ENCODE measurements at regions not wholly inside any gene's neighbourhood (a gene's known extent, or its start where the extent isn't known, plus 50 kb on each side); places are given as distances from the start of the nearest gene placed in this dataset.
A peak's percentile ranks its signal among the peaks of the same experiment; 100 is the strongest.

DNA sequence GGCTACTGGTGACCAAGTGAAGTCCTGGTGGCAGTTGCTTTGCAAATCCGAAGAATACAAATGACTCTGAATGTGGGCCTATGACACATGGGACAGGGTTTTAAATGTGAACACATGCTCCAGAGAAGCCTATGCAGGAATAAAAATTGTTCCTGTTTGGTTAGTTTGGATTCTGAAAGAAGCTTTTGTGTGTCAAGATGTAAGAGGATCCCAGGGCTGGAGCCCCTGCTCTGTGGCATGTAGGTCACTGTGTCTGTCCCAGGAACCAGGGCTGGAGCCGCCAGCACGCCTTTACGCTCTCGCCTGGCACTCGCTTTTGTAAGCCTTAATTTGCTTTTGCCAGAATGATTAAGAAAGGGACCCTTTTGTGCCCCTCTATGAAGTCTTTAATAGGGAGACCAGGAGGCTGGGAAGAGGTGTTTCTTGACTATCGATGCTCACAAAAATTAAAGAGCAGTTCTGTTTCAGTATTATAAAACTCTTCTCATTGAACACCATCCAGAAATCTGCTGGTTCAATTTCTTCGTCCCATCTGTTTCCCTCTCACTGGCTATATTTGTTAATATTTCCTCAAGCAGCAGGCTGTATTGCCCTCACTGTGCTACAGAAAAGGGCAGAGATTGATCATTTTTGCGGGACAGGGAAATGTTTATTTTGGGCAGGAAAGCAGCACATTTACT, 532.7 kb upstream of the POU3F3 start:
- no peak for DNase-seq
- no peak for ATAC-seq

DNA sequence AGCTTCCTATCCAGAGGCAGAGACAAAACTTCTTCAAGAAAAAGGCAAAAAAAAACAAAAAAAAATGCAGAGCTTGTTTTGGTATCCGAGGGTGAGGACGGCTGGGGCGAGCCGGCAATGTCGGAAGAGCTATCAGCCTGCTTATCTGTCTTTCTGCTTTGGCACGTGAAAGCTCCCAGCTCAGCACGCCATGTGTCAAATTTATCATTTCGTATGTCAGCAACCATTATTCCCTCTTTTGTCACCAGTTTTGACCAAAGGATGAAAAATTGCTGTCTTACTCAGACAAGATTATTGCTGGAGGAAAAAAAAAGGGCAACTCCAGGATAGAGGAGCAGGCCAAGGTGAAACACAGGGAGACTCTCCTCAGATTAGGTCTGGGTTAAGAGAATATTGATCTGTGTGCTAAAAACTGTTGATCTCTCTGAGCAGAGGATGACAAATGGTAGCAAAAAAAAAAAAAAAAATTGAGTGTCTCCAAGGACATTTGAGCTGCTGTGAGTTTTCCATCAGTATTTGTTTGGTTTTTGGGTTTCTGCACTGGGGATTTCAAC, 532.0 kb upstream of the POU3F3 start:
- ATAC-seq: no peak
- DNase-seq: no peak

DNA sequence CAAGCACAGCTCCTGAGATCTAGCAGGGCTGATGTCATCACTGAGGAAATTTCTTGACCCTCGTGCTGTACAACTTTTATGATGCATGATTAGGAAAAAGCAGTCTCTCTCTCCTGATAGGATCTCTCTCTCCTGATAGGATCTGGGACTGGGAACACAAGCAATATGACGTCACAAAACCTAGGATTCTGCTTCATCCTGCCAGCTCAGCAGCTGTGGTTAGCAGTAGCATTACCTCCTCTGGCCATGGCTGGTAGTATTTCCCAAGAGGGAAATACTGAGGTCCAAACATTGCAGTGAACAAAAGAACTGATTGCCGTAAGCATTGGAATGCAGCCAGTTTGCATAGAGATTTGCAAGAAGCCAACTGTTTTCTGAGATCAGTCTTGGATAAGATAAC, 521.2 kb upstream of the POU3F3 start:
- no peak for ATAC-seq
- no peak for DNase-seq

DNA sequence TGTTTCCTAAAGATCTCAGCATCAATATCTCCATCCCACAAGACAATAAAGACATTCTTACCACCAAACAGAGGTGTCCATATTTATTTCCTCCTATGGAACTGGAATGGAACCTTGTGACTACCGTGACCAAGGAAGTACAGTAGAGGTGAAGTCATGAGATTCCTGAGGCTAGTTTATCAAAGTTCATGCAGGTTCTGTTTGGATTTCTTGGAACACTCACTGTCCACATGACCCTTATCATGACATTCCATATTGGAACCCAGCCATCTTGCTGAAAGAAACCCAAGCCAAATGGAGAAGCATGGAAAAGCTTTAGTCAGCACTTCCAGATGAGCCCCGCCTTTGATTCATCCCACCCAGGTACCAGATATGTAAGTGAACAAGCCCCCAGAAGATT, 516.0 kb upstream of the POU3F3 start:
- DNase-seq (no peak), ATAC-seq (no peak)

DNA sequence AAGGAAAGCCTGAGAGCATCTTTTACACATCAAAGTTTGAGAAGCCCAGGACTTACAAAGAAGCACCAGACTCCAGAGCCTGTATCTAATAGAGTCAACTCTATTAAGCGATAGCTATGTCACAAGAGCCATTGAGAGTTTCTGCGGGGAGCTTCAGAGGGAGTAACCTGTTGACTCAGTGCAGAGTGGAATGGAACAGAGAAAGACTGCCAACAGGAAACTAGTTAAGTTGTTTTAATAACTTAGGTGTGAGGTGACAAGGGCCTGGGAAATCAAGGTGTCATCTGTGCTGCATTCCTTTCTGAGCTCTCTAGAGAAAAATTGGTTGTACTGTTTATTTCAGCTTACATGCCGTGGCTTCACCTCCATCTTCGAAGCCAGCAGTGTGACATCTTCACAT, 513.8 kb upstream of the POU3F3 start:
- DNase-seq (no peak), ATAC-seq (no peak)

DNA sequence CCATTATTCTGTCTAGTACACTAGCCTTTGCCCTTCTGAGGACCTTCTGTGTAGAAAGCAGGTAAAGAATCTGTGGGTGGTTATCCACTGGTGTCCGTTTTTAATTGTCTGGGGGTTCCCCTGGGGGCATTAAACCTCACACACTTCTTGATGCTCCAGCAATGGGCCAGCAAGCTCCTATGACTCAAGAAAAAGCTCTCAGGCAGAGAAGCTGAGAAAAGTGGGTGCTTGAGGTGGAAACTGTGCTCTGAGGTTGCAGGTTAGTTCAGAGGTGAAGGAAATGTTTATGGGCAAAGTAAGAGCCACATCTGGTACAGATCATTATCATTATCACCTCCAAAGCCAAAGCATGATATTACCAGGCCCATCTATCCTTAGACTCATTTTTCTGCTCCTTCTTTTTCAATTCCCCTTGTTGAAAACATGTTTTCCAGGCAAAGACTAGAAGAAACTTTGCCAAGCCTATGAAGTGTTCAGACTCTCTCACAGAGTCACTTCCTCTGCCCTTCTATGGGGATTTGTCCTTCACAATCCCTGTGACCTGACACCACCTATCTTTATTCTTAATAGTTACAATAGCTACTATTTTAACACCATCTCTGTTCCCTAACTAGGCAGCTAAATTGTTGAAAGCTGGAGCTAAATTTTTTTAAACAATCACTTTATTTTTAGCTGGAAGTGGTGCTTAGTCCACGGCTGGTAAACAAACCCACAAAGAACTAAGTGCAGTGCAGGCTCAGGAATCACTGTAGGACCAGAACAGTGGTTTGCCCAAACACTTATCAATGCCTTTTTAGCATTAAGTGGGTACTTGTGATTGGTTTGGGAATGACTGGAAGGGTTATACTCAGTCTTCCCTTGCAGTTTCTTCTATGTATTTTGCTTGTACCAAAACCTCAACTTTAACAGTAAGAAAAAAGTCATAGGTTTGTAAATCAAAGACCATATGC, 512.8 kb upstream of the POU3F3 start:
- no peak for ATAC-seq

DNA sequence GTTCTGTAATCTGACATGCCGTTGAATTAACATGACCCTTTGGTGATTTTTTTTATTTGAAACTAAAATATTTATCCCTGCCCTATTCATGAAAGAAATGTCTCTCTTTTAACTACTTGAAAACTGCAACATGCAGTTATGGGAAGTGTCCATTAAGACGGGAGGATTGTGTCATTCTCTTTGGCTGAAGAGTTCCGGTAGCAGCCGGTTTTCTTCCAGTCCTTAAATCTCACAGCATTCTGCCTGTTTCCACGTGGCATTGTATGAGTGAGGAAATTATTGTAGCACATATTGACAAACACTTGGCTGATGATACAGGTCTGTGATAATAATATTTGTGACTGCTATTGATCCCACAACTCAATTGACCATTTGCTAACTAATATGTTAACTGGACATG, 509.6 kb upstream of the POU3F3 start:
- no peak for DNase-seq
- ATAC-seq: no peak

More for the DNA sequence above, 512.8 kb upstream of the POU3F3 start:
- DNase-seq: no peak

DNA sequence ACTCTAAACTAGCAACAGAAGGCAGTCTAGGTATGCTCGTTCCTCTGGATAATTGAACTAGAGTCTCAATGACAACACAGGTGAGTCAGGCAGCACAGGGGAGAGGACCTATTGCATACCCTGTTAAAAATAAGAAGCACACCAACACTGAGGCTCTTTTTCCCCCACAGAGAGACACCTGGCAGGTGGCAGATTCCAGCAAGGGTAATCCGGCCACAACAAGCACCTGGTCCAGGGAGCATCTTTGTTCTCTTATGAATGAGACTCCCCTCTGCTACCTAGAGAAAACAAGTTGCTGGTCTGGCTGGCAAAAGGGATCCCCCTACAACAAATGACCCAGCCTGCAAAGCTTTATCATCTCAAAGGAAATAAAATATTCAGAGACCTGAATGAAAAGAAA, 508.9 kb upstream of the POU3F3 start:
- DNase-seq (no peak), ATAC-seq (no peak)

DNA sequence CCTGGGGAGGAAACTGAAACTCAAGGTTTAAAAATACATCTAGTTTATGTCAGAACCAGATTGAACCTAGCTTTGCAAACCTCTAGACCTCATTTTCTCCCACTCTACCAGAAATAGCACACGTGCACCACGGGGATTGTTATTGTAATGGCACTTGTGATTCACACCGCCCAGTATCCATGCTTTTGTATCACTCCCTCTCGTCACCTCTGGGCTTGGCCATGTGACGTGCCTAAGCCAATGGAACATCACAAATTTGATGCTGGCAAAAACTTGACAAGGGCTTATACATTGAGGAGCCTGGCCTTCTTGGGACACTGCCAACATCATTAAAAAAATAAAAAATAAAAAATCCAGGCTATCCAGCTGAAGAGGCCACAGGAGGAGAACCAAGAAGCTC, 495.8 kb upstream of the POU3F3 start:
- no peak for ATAC-seq
- DNase-seq: no peak

DNA sequence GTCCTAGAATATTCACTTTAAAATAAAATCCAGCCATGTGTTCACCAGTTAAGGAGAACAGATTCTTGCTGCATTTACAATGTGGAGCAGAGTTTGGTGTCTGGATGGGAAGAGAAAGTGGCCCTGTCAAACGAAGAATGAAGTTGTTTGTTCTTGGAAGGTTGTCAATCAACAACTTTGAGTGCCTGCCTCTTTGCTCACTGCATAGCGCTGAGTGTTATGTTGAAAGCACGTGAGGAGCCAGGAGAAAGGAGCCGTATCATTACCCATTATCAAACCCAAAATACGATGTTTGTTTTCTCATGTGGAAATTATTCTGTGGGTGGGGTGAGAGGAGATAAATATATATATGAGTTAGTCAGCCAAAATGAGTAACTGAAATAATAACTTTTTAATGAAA, 492.5 kb upstream of the POU3F3 start:
- DNase-seq: no peak
- no peak for ATAC-seq

DNA sequence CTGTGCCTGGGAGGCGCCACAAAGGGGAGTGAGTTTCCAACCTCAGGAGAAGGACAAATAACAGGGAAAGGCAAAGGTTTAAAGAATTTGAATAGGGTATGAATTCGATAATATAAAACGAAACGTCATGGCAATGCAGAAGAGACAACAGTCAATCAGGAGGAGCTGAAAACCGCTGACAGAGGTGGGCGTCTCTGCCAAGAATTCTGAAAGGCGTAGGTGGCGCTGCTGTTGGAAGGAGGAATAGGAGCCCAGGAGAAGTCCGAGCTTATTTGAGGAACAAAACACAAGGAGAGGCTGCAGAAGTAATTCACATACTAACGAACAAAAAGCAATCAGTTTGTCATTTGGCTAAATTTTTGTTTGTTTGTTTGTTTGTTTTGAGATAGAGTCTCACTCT, 485.8 kb upstream of the POU3F3 start:
- ATAC-seq: no peak
- DNase-seq: no peak

DNA sequence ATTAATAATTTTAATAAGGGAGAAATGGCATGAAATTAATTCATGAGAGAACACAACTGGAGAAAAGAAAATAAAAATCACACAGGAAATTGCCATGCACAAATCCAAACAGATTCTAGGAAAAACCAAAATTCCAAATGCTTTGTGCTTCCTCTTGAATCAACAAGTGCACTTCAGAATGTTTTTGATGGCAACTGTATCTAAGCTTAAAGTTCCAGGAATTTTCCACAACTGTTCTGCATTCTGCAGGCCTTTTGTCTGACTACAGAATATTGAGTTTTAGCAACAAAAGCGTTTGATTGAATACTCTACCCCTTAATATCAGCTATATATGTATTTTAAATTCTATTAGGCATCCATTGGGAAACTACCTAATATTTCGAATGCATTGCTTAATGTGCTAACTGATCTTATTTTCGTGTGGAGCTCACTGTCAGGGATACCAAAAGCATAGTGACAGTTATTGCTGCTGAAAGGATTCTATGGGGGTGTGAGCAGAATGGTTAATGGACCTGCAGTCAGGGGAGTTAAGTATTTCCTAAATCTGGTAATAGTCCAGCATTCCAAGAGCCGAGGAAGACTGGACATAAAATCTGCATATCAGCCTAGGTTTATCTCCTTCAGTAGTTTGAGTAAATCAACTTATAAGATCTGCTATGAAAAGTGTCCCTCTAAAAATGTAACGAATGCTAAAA, 482.7 kb upstream of the POU3F3 start:
- ATAC-seq: no peak
- no peak for DNase-seq

DNA sequence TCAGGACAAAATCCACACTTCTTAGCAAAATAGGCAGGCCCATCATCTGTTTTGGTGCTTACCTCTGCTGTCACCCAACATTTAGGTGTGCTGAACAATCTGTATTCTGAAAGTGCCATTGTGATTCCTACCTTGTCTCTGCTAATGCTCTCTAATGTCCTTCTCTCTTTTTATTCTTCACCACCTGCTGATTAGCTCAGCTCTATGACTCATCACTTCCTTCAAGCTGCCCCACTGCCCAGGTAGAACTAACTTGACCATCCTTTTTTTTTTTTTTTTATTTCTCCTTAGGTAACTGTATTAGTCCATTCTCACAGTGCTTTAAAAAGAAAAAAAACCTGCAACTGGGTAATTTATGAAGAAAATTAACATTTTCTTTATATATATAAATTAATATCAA, 478.7 kb upstream of the POU3F3 start:
- ATAC-seq: no peak
- DNase-seq: no peak

DNA sequence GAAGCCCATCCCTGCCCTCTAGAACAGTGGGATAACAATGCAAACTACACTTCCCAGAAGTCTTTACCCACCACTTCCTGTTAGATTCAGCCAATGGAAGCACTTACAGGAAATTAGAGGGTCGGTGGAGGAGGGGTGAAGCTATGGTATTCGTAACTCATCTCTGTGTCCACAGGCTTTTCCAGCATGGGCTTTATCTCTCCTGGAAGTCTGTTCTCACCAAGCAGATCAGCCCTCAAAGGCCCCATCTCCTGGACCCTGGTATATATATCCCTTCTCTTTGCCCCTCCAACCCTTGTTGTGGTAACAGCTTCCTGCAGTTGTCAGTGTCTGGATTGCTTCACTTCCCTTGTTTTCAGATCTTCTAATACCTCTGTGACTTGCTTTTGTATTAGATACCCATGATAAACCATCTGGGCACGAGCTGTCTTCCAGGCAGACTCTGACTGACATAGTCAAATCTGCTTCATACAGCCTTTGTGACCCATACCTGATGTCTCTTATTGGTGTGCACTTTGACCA, 475.0 kb upstream of the POU3F3 start:
- DNase-seq: peak; percentile 7

DNA sequence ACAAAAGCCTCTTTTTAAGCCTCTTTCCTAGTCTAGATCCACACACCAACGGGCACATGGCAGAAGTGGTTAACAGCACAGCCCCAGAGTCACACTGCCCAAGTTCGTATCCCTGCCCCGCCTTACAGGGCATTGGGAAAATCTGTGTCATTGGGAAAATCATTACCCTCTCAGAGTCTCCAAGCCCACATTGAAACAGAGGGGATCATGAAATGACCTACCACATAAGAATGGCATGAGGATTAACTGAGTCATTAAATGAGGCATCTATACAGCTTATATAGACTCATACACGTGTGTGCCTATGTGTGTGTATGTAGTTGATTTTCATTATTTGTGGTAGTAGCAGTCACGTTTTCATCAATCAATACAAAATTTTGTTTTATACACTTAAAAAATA, 469.0 kb upstream of the POU3F3 start:
- ATAC-seq (no peak), DNase-seq (no peak)

More for the DNA sequence above, 475.0 kb upstream of the POU3F3 start:
- ATAC-seq: peak; percentile 66

DNA sequence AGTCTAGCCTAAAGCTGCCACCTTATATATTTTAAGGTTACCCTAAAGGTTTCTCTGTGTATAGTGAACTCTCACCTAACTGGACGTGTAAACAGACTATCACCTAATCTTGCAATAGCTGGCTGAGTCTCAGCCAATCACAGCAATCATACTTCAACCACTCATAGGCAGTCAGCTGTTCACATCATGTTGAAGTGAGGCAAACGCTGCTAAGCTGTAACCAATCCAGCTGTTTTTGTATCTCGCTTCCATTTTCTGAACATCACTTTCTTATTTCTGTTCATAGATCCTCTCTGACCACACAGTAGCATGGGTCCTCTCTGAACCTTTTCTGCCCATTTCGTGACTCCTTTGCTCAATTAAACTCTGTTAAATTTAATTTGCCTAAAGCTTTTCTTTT, 468.2 kb upstream of the POU3F3 start:
- no peak for ATAC-seq

DNA sequence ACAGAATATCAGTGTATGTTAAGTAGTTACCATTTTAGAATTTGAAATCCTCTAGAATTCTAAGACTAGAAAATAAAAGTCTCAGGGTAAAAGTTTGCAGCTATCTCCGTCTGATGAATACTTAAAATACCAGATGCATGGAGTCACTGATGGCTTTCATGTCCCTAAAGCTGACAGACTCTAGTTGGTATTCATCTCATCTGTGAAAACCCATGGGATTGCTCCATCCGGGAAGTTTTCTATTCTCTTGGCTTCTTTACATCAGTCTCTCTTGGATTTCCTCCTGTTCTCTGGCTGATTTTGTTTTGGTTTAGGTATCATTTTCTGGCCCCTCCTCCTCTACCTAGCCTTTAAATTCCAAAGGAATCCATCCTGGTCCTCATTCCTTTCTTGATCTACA, 465.6 kb upstream of the POU3F3 start:
- no peak for DNase-seq
- ATAC-seq: no peak

More for the DNA sequence above, 468.2 kb upstream of the POU3F3 start:
- DNase-seq: no peak

DNA sequence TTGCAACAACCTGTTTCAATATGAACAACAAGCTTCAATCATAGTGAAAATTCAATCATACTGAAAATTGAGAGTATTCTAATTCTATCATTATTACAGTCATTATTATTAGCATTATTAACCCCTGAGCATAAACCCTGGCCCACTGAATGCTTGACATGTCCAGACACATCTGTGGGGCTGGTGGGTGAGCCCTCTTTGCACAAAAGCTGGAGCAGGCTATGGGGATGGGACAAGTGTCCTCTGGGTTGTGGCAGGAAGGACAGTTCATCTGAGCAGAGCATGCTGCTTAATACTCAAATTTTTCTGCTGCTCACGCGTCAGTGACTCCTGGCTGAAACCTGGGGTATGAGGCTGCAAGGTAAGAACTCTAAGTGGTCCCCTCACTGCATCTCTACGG, 451.1 kb upstream of the POU3F3 start:
- DNase-seq (no peak), ATAC-seq (no peak)

DNA sequence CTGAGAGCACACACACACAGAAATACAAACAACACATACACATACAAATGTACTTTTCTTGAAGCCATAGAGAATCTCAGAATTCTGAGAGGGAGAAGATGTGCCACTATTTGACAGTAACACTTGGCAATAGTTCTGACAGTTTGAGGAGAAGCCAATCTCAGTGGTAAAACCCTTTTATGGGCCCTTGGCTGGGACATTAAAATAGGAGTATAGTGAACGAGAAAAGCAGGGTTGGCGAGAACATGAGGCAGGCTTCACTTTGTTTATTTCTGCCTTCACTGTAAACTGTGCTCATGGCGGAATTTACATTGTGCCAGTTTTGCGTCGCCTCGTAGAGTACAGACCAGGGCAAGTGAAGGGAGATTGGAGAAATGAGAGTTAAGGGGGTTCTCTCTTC, 449.4 kb upstream of the POU3F3 start:
- no peak for DNase-seq

DNA sequence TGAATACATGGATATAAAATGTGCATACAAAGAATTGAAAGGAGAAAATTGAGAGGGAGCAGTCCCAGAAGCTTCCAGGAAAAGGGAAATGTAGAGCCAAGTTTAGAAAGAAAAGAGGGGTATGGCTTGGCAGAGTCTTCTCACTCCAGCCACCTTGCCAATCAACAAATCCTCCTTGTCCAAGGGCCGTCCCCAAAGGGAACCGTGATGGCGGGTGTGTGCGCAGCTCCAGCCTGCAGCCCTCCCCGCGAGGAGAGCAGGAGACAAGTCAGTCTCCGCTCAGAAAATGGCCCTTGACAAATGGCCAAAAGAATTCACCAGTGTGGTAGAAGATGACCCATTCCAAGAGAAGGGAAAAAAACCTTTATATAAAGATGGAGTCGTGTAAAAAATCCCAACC, 448.3 kb upstream of the POU3F3 start:
- no peak for ATAC-seq
- DNase-seq: no peak

More for the DNA sequence above, 449.4 kb upstream of the POU3F3 start:
- no peak for ATAC-seq

DNA sequence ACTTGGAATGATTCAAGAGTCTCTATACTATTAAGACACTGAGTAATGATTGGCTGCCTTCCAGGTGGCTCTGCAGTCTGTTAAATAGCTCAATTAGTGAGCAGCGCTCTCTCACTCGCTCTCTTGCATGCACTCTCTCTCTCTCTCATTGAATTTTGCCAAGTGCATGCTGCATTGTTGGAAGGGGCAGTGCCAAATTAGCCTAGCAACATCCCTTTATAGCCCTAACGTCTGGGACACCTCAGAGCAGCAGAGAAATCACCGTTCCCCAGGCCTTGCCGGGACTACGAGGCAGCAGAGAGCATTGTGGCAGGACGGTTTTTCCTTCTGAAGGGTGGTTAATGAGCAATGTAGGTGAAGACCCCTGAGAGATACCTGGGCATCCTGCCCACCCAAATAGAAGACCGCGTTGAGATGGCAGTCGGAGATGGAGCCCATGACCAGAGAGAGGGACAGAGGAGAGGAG, 447.6 kb upstream of the POU3F3 start:
- no peak for ATAC-seq
- DNase-seq: no peak

DNA sequence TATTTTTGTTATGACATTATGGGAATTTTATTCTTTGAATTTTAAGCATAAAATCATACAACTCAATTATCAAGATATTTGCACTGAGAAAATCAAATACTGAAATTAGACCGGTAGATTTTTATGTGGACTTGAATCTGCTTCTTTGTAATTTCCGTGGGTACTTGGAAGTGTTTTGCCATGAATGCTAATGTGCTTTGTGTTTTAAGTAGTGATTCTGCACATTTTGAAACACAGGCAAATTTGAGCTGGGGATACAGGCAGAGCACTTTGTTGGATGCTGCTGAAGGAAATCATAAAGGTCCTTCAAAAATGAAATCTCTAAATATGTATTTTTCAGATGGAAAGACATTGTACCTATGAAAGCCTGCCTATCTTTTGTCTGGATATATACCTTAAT, 446.3 kb upstream of the POU3F3 start:
- DNase-seq (no peak), ATAC-seq (no peak)

All from stimulated activated naive CD8-positive, alpha-beta T cell treated with anti-CD3 and anti-CD28 coated beads, Interleukin-15, Interleukin-2, amounts not matched to agents 100 U/mL and 50 U/mL, for 24 hours (primary cell).